H4 (cell line): ENCODE measurements at regions not wholly inside any gene's neighbourhood (a gene's known extent, or its start where the extent isn't known, plus 50 kb on each side); places are given as distances from the start of the nearest gene placed in this dataset.
"Not testable (repeated sequence)": the region's sequence is repeated elsewhere in the genome, so short reads cannot be mapped to it uniquely, and the experiment has no call there.

Experiments
- DNase-seq: peaks from one replicate; pipeline ENCODE4 v3.0.0-alpha.2; 2015; ENCODE audit warnings: low spot score

DNA sequence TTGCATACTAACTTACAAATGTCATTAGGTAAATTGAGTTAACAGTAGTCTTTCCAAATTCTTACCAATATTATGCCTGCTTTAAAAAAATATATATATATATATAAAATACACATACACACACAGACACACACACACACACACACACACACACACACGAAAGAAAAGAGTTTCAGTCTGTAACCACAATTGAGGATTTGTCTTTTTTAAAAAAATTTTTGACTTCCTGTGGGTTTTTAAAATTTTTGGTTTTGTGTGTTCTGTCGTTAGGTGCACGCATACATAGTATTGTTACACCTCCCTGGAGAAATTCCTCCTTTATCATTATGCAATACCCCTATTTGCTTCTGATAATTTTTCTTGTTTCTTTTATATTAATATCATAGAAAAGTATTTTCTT, 129.3 kb upstream of the LRRC61 start:
- not testable (repeated sequence) for DNase-seq
